ENCODE measurements at regions not wholly inside any gene's neighbourhood (a gene's known extent, or its start where the extent isn't known, plus 50 kb on each side); places are given as distances from the start of the nearest gene placed in this dataset.
A peak's percentile ranks its signal among the peaks of the same experiment; 100 is the strongest.
"Not testable (repeated sequence)": the region's sequence is repeated elsewhere in the genome, so short reads cannot be mapped to it uniquely, and the experiment has no call there.

DNA sequence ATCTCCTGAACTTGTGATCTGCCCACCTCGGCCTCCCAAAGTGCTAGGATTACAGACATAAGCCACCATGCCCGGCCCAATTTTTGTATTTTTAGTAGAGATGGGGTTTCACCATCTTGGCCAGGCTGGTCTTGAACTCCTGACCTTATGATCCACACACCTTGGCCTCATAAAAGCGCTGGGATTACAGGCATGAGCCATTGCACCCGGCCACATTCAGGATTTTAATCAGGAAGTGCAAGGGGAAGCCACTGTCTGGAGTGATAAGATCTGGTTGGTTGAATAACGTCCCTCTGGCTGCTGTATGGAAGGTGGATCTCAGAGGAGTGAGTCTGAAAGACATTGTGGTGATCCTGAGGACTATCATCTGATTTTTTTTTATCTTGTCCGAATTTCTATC, 196.3 kb upstream of the ARL4C start:
- DNase-seq (ENCODE audit: low spot score): not testable (repeated sequence)

- DNase-seq (ENCODE audit: low spot score): no peak
Measured at GRCh38 chr2:234691968-234692955, 195.4 kb upstream of the ARL4C start.

GRCh38 chr2:234691214-234691575, 194.3 kb upstream of the ARL4C start:
- no peak for DNase-seq (ENCODE audit: low spot score)

GRCh38 chr2:234690569-234691213, 193.8 kb upstream of the ARL4C start:
- DNase-seq (ENCODE audit: low spot score): no peak

- DNase-seq (ENCODE audit: low spot score): no peak
Measured at GRCh38 chr2:234689911-234690379, 193.1 kb upstream of the ARL4C start.

DNA sequence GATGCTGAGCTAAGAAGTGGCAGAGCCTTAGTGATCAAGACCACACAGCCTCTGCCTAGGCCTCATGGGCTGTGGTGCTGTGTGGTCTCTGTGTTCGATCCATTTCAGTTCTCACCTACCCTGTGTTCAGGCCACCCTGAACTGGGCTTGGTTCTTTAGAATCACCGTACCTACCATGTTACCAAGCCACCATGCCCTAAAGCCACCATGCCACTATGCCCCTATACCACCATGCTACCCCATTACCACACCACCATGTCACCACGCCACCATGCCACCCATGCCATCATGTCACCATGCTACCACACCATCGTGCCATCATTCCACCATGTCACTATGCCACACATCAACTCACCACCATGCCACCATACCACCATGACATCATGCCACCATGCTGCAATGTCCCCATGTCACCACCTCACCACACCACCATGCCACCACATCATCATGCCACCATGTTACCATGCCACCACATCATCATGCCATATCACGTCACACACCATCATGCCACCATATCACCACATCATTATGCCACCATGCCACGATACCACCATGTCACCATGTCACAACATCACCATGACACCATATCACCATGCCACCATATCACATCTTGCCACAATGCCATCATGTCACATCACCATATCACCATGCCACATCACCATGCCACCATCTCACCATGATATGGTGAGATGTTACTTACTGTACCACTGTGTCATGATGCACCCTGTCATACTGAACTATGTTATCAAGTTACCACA, 191.0 kb upstream of the ARL4C start:
- DNase-seq (ENCODE audit: low spot score): no peak

DNA sequence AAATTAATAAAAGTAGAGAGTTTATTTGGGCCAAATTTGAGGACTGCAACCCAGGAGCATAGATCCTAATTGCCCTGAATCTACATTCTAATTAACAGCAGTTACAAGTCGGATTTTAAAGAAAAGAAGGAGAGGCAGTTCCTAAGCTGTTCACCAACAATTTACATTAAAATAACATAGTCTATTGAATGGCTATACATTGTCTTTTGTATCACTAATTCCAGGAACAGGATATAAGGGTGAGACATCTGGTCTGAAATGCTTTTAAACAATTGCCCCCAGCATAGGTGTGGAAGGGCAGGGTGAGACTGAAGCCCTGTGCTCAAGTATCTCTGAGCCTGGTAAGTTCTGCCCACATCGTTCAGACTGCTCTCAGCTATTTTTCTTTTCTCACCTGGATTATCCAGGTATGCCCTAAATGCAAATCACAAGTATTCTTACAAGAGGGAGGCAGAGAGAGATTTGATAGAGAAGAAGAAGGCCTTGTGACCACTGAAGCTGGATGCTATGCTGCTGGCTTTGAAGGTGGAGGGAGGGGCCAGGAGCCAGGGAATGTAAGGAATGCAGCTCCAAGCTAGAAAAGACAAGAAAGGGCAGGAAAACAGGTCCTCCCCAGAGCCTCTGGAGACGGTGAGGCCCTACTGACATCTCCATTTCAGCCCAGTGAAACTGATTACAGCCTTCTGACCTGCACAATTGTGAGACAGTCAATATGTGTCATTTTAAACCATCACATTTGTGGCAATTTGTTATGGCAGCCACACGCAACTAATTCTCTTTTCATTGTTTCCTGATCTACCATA, 189.4 kb upstream of the ARL4C start:
- DNase-seq (ENCODE audit: low spot score): no peak

DNA sequence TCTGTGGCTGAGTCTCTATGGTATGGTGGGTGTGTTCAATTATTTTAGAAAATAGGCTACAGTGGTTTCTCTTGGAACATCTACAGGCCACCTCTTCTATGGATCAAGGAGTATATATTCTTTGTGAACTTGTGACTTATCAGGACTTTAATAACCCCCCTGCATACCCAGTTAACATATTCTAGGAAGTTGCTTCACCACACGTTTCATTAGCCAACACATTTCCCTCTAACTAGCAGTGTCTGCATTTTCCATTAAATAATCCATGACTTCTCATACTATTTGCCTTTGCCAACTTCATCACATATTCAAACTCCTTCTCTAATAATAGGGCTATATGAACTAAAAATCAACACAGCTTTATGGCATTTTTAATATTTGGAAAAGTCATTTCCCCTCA, 187.6 kb upstream of the ARL4C start:
- DNase-seq (ENCODE audit: low spot score): no peak

- DNase-seq (ENCODE audit: low spot score): no peak
Measured at GRCh38 chr2:234683950-234684349, 187.1 kb upstream of the ARL4C start.

DNA sequence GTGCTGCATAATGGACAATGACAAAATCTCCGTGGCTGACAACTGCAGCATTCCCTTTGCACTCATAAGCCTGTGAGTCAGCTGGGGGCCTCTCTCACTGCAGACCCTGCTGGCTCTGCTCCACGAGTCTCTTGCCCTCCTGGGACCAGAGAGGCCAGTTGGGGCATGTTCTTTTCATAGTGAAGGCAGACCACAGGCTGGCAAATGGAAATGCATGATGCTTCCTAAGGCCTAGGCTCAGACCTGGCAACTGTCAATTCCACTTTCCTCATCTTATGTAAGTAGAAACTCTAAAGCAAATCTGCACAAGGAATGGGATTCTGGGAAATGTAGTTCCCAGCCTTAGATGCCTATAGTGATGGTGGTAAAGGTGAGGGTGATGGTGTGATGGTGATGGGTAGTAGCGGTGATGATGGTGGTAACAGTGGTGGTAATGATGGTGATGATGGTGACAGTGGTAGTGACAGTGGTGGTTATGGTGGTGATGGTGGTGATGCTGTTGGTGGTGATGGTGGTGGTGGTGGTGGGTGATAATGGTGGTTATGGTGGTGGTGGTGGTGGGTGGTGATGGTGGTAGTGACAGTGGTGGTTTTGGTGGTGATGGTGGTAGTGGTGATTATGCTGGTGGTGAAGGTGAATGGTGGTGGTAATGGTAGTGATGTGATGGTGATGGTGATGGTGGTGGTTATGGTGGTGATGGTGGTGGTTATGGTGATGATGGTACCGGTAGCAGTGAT, 185.8 kb upstream of the ARL4C start:
- no peak for DNase-seq (ENCODE audit: low spot score)

DNA sequence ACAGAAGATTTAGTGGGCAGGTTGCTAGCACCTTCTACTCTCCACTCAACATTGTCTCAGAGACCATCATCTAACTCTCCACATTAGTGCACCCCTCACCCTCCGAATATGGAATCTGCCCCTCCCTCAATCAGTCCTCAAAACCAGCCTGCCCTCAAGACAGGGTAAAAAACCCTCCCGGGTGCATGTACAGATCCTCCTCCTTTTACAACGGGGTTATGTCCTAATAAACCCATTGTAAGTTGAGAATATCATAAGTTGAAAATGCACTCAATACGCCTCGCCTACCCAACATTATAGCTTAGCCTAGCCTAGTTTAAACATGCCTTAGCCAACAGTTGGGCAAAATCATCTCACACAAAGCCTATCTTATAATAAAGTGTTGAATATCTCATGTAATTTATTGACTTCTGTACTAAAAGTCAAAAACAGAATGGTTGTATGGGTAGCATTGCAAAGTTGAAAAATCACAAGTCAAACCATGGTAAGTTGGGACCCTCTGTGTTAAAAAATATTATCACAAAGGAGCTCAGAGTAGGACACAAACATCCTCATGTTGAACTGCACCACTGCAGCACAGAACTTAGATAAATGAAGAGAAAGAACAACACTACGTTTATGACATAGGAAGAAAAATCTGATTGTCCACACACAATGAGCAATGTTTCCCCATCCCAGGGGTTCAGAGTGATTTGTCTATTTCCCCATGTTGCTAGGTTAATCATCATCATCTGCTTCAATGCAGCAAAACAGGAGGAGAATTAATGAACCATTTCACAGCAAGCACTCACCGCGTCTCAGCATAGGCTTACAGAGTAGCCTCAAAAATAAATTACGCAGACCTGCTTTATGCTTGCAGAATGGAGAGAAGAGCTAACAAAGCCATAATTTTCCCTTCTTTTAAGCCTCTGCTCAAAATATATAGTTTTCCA, 184.1 kb upstream of the ARL4C start:
- no peak for DNase-seq (ENCODE audit: low spot score)

- DNase-seq (ENCODE audit: low spot score): peak; percentile 88
Measured at GRCh38 chr2:234679741-234680687, 183.1 kb upstream of the ARL4C start.

DNA sequence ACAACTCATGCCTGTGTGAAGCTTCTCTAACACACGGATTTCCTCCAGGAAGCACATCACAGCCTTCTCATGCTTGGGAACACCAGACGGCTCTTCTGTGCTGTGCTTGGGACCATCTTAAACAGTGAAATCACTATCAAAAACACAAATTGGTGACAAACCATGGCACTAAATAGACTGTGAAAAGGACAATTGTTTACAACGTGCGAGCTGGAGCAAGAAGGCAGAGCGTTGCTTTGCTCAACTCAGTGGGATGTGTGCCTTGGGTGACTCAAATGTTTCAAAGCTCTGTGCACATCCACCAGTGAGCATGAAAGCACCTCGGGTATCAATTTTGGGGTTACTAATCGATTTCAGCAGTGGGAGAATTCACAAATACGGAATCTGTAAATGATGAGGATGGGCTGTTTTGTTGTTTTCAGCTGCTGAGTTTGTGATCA, 182.4 kb upstream of the ARL4C start:
- no peak for DNase-seq (ENCODE audit: low spot score)

GRCh38 chr2:234678711-234679110, 181.8 kb upstream of the ARL4C start:
- DNase-seq (ENCODE audit: low spot score): no peak

DNA sequence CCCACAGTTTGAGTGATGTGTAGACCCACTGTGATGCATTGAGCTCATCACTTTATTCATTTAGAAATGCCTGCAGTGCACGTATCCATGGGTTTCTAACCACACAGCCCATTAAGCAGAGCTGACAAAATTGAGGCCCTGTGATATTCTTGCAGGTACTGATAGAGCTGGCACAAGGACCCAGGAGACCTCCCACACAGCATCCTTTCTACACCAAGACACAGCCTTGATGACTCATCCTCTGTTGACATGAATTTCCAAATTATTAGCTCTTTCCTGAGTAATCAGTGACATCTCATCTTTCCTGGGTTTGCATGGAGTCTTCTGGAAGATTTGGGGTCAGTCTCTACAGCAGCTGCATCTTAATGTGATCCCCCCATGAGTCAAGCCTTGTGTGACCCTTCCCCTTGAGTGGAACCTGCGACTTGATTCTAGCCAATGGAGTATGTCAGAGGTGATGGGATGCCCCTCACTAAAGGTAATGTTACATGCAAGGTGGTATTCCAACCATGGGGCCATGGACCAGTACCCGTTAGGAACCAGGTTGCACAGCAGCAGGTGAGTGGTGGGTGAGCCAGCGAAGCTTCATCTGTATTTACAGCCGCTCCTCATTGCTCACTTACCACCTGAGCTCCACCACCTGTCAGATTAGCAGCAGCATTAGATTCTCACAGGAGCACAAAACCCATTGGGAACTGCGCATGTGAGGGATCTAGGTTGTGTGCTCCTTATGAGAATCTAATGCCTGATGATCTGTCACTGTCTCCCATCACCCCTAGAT, 181.1 kb upstream of the ARL4C start:
- no peak for DNase-seq (ENCODE audit: low spot score)

- DNase-seq (ENCODE audit: low spot score): peak; percentile 67
Measured at GRCh38 chr2:234676783-234677450, 180.0 kb upstream of the ARL4C start.

DNA sequence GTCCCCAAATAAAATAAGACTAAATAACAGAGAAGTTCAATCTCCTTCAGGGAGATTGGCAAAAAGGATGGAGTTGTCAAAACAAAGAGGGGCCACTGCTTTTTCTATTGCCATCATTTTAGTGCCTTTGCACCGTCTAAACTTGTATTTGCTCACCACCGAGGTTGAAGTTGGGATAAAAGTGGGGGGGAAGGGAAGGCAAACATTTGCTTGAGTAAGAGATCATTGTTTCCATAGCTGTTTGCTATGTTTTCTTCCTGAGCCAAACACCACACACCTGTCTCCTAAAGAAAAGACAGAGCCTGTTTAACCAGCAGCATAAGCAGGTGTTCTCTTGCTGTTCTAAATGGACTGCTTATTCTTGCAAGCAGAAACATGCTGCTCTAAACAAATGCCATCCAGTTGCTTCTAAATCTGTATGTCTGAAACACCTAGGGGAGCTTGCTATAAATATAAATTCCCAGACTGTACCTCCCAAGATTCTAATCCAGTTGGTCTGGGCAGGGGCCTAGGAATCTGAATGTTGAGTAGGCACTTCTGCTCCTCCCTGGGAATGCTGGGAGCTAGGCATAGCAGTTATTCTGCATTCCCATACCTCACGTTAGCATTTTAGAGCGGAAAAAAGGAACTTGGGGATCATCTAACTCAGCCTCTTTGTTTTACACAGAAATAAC, 179.4 kb upstream of the ARL4C start:
- DNase-seq (ENCODE audit: low spot score): no peak
